ENCODE measurements at regions not wholly inside any gene's neighbourhood (a gene's known extent, or its start where the extent isn't known, plus 50 kb on each side); places are given as distances from the start of the nearest gene placed in this dataset.

- no peak for TF ChIP-seq CTCF (conservative IDR thresholded peaks at IDR 0.05)
- no peak for TF ChIP-seq ZFX (IDR thresholded peaks at IDR 0.05)
Observed at GRCh38 chr18:54480616-54481015, 110.4 kb upstream of the DYNAP start.
